Adrenal gland (tissue), 9 donors: ENCODE measurements at regions not wholly inside any gene's neighbourhood (a gene's known extent, or its start where the extent isn't known, plus 50 kb on each side); places are given as distances from the start of the nearest gene placed in this dataset.

Experiments used
- DNase-seq, 7 donors: peaks; one replicate each; pipeline ENCODE4 v3.0.0-alpha.2; 2019 to 2020
- H3K27ac ChIP-seq, 5 donors: fragments of 200-600 bp; sonication (generic) in 4 of 5; 1 replicate in 3 of 5; 2 replicates in 2 of 5; pipeline versions ENCODE4 v1.5.1 to v1.8.0; 2016 to 2020; ENCODE audit warnings: mild to moderate bottlenecking in 1 of 5
- H3K27me3 ChIP-seq: fragments of 200-600 bp; 2 replicates; pipeline ENCODE4 v1.8.0; 2021
- H3K36me3 ChIP-seq, 2 donors: fragments of 200-600 bp; replicated peaks in 1 of 2; 1 replicate in 1 of 2; 2 replicates in 1 of 2; pipeline versions ENCODE4 v1.5.1 to v1.8.0; 2018 to 2022
- H3K4me1 ChIP-seq, 2 donors: fragments of 200-600 bp; replicated peaks in 1 of 2; 1 replicate in 1 of 2; 2 replicates in 1 of 2; pipeline versions ENCODE4 v1.5.1 to v1.8.0; 2018 to 2021
- H3K4me3 ChIP-seq, 4 donors: fragments of 200-600 bp; sonication (generic) in 3 of 4; one replicate each; pipeline ENCODE4 v1.5.1; 2016 to 2018
- H3K9me3 ChIP-seq, 3 donors: fragments of 200-600 bp; sonication (generic) in 1 of 3; replicated peaks in 1 of 3; 1 replicate in 2 of 3; 2 replicates in 1 of 3; pipeline versions ENCODE4 v1.5.1 to v1.8.0; 2016 to 2021
- POLR2A ChIP-seq, 2 donors: fragments of 450-650 bp; IDR thresholded peaks; one replicate each; pipeline ENCODE4 v1.6.1; 2017; ENCODE audit warnings: antibody characterized with exemption in 2 of 2, mild to moderate bottlenecking in 2 of 2, moderate library complexity in 1 of 2
- WGBS, 4 donors: extraction: QIAGEN DNeasy Blood & Tissue Kit in 2 of 4; methylation state at CpG; one replicate each; pipeline versions ENCODE4 v1.1.5 to v1.1.7; 2013 to 2017; 5-methylcytosine and 5-hydroxymethylcytosine counted together
- intact Hi-C, 2 donors: fragments of 100-400 bp; cut with DNase I; formaldehyde crosslinking; loops; one replicate each; pipeline versions ENCODE4 v1.14.1 to v1.15.0; 2022 to 2023
- TF ChIP-seq, protein P1 (sequence below), 6 experiments: fragments of 450-650 bp in 4 of 6; fragments of 200-600 bp in 2 of 6; sonication (generic) in 1 of 6; IDR thresholded peaks; 1 replicate in 5 of 6; 2 replicates in 1 of 6; pipeline versions ENCODE4 v1.5.1 to v1.8.0; 2016 to 2021; ENCODE audit warnings: antibody characterized with exemption in 6 of 6, mild to moderate bottlenecking in 2 of 6, moderate library complexity in 1 of 6
- donor health status: healthy with polysubstance abuse.
- donor health status: Bipolar disorder and iron deficiency.
- donor health status: DM: yes; HTN: yes; CAD: no.
- donor health status: DM: no; HTN: no; CAD: no.
- donor health status: DM: no; HTN: no; CAD: no.

- no peaks in the 10 kb centered on the region for H3K36me3 ChIP-seq
- intact Hi-C loops = no loop called here
- TF ChIP-seq POLR2A (IDR thresholded peaks at IDR 0.05) = no peak
- TF ChIP-seq, protein P1, sequence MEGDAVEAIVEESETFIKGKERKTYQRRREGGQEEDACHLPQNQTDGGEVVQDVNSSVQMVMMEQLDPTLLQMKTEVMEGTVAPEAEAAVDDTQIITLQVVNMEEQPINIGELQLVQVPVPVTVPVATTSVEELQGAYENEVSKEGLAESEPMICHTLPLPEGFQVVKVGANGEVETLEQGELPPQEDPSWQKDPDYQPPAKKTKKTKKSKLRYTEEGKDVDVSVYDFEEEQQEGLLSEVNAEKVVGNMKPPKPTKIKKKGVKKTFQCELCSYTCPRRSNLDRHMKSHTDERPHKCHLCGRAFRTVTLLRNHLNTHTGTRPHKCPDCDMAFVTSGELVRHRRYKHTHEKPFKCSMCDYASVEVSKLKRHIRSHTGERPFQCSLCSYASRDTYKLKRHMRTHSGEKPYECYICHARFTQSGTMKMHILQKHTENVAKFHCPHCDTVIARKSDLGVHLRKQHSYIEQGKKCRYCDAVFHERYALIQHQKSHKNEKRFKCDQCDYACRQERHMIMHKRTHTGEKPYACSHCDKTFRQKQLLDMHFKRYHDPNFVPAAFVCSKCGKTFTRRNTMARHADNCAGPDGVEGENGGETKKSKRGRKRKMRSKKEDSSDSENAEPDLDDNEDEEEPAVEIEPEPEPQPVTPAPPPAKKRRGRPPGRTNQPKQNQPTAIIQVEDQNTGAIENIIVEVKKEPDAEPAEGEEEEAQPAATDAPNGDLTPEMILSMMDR (IDR thresholded peaks at IDR 0.05) = no peak
- H3K4me3 ChIP-seq = no peak overlapping the region
- no peak for DNase-seq
- H3K4me1 ChIP-seq = no peaks in the 10 kb centered on the region
- 83 to 88% (median 84%) methylated on average over 3 of the region's 3 CpGs for WGBS, 4 donors
- H3K27me3 ChIP-seq = no peaks in the 10 kb centered on the region
- no peaks in the 10 kb centered on the region for H3K9me3 ChIP-seq
- H3K27ac ChIP-seq = no peak overlapping the region
Measured at GRCh38 chr10:20966426-20966825, 69.3 kb upstream of the NEBL start.

DNA sequence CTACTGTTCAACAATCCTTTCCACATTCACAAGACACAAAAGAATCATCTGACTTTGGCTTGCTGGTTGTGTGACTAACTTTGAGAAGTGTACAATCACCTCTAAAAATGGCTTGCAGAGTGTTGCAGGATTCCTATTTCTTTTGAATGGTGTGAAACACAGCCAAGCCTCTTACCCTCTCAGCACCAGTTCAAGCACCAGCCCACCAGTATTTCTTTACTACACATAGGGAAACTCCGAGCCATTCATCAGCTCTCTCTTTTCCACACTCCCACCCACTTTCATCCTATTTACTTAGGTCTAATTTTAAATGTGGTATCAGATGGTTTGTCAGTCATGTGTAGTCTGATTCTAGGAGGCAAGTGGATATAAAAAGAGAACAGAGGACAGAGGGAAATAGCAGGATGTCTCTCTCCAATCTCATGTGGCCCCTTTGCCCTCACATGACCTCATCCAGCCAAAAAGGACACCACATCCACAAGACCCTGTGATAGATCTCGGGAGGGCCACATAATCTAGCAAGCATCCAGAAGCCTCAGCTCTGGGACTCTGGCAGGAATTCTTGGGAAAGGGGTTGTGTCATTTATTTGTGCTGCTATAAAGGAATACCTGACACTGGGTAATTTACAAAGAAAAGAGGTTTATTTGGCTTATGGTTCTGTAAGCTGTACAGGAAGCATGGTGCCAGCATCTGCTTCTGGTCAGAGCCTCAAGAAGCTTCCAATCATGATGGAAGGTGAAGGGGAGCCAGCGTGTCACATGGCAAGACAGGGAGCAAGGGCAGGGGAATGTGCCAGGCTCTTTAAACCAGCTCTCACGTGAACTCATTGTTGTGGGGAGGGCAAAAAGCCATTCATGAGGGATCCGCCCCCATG lies 66.8 kb upstream of the NEBL start:
- WGBS, 4 donors = 75 to 92% (median 86%) methylated on average over 5 of the region's 5 CpGs
- Histone ChIP-seq H3K4me1 (no peaks in the 10 kb centered on the region), H3K36me3 (no peaks in the 10 kb centered on the region), H3K27ac (no peak overlapping the region), H3K4me3 (no peak overlapping the region), H3K27me3 (no peaks in the 10 kb centered on the region), H3K9me3 (no peaks in the 10 kb centered on the region)
- intact Hi-C loops = no loop called here
- no peak for DNase-seq
- TF ChIP-seq, protein P1 (IDR thresholded peaks at IDR 0.05) = no peak
- no peak for TF ChIP-seq POLR2A (IDR thresholded peaks at IDR 0.05)

DNA sequence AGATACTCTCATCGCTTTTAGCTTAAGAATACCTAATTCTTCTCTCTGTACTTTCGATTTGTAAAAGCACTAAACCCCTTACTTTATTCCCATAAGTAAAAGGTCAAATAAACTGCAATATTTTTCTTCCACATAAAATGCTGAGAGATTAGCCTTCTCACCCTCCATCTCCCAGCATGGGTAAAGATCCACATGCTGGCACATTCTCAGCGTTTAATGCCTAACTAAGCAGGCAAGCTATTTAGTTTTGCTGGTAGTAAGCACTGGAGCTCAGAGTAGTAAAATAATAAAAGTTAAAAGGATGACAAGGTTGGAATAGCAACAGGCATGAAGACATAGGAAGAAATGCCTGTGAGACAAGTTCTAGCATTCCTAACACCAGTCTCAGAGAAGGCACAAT lies 65.9 kb upstream of the NEBL start:
- TF ChIP-seq, protein P1 (IDR thresholded peaks at IDR 0.05) = no peak
- no peak for TF ChIP-seq POLR2A (IDR thresholded peaks at IDR 0.05)
- H3K9me3 ChIP-seq = no peaks in the 10 kb centered on the region
- H3K4me1 ChIP-seq = no peaks in the 10 kb centered on the region
- H3K36me3 ChIP-seq = no peaks in the 10 kb centered on the region
- H3K4me3 ChIP-seq = no peak overlapping the region
- DNase-seq = no peak
- intact Hi-C loops = no loop called here
- 64 to 90% (median 84%) methylated on average over 3 of the region's 3 CpGs for WGBS, 4 donors
- no peaks in the 10 kb centered on the region for H3K27me3 ChIP-seq
- H3K27ac ChIP-seq = no peak overlapping the region

DNA sequence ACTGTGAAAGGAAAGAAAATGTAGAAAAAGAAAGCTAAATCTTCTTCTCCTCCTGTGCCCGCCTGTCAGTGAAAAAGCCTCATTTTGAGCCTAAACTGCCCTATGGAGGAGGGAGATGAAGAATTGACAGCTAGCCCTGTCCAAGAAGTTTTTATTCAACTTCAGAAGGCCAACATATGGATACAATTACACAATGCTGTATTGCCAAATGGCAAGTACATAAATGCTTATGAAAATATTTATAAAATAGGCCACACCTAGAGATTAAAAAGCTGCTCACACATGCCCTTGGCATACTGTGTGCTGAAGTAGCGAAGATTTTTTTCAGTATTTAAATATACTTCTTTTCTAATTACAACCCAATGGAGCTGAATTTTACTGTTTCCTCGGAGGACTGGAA lies 65.1 kb upstream of the NEBL start:
- no peaks in the 10 kb centered on the region for H3K9me3 ChIP-seq
- intact Hi-C loops = no loop called here
- H3K36me3 ChIP-seq = no peaks in the 10 kb centered on the region
- 82 to 87% (median 87%) methylated on average over 3 of the region's 3 CpGs for WGBS, 4 donors
- TF ChIP-seq POLR2A (IDR thresholded peaks at IDR 0.05) = no peak
- TF ChIP-seq, protein P1 (IDR thresholded peaks at IDR 0.05) = no peak
- H3K4me1 ChIP-seq = no peaks in the 10 kb centered on the region
- no peak overlapping the region for H3K4me3 ChIP-seq
- no peak overlapping the region for H3K27ac ChIP-seq
- DNase-seq = no peak
- no peaks in the 10 kb centered on the region for H3K27me3 ChIP-seq
